ENCODE measurements at regions not wholly inside any gene's neighbourhood (a gene's known extent, or its start where the extent isn't known, plus 50 kb on each side); places are given as distances from the start of the nearest gene placed in this dataset.
"Not testable (repeated sequence)": the region's sequence is repeated elsewhere in the genome, so short reads cannot be mapped to it uniquely, and the experiment has no call there.

GRCh38 chr9:95391271-95391670, 73.8 kb upstream of the FANCC start:
- ATAC-seq (ENCODE audit: low read depth); H3K4me1 ChIP-seq (ENCODE audit: insufficient read depth, poor library complexity, severe bottlenecking); H3K36me3 ChIP-seq (ENCODE audit: low read depth); H3K9me3 ChIP-seq (ENCODE audit: severe bottlenecking); H3K27ac ChIP-seq (ENCODE audit: poor library complexity, severe bottlenecking); DNase-seq (ENCODE audit: low spot score); H3K27me3 ChIP-seq (ENCODE audit: insufficient read depth, poor library complexity, severe bottlenecking); H3K4me3 ChIP-seq (ENCODE audit: severe bottlenecking): not testable (repeated sequence)

DNA sequence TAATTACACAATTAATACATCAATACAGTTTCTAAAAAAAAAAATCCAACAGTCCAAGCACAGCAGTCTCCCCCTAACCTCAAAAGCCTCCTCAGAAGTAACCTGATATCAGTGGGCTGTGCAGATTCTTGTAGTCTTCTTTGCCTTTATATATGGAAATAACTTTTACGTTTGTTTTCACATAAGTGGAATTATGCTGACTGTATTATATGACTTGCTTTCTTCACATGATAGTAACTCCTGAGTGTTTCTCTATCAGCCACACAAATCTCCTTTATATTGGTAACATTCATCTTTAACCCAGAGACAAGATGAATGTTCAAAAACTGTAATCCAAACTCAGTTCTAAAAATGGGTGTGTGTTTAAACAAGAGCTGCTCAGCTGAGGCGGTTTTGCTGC, 71.9 kb upstream of the FANCC start:
- DNase-seq (ENCODE audit: low spot score) (no peak), ATAC-seq (ENCODE audit: low read depth) (no peak)
- Histone ChIP-seq H3K27ac (ENCODE audit: poor library complexity, severe bottlenecking) (no peak overlapping the region), H3K4me3 (ENCODE audit: severe bottlenecking) (no peak overlapping the region), H3K27me3 (ENCODE audit: insufficient read depth, poor library complexity, severe bottlenecking) (no peaks in the 10 kb centered on the region), H3K36me3 (ENCODE audit: low read depth) (no peaks in the 10 kb centered on the region), H3K4me1 (ENCODE audit: insufficient read depth, poor library complexity, severe bottlenecking) (no peaks in the 10 kb centered on the region), H3K9me3 (ENCODE audit: severe bottlenecking) (no peaks in the 10 kb centered on the region)
- TF ChIP-seq, protein P1, sequence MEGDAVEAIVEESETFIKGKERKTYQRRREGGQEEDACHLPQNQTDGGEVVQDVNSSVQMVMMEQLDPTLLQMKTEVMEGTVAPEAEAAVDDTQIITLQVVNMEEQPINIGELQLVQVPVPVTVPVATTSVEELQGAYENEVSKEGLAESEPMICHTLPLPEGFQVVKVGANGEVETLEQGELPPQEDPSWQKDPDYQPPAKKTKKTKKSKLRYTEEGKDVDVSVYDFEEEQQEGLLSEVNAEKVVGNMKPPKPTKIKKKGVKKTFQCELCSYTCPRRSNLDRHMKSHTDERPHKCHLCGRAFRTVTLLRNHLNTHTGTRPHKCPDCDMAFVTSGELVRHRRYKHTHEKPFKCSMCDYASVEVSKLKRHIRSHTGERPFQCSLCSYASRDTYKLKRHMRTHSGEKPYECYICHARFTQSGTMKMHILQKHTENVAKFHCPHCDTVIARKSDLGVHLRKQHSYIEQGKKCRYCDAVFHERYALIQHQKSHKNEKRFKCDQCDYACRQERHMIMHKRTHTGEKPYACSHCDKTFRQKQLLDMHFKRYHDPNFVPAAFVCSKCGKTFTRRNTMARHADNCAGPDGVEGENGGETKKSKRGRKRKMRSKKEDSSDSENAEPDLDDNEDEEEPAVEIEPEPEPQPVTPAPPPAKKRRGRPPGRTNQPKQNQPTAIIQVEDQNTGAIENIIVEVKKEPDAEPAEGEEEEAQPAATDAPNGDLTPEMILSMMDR (IDR thresholded peaks at IDR 0.05; ENCODE audit: poor library complexity, severe bottlenecking): no peak

- Histone ChIP-seq H3K27ac (ENCODE audit: poor library complexity, severe bottlenecking) (no peak overlapping the region), H3K36me3 (ENCODE audit: low read depth) (no peaks in the 10 kb centered on the region), H3K27me3 (ENCODE audit: insufficient read depth, poor library complexity, severe bottlenecking) (no peaks in the 10 kb centered on the region), H3K9me3 (ENCODE audit: severe bottlenecking) (no peaks in the 10 kb centered on the region), H3K4me3 (ENCODE audit: severe bottlenecking) (no peak overlapping the region), H3K4me1 (ENCODE audit: insufficient read depth, poor library complexity, severe bottlenecking) (peaks cover 11% of the 10 kb centered on the region)
- TF ChIP-seq, protein P1 (IDR thresholded peaks at IDR 0.05; ENCODE audit: poor library complexity, severe bottlenecking): no peak
- ATAC-seq (ENCODE audit: low read depth) (no peak), DNase-seq (ENCODE audit: low spot score) (no peak)
These were observed 69.3 kb upstream of the FANCC start for GRCh38 chr9:95386843-95387242.

DNA sequence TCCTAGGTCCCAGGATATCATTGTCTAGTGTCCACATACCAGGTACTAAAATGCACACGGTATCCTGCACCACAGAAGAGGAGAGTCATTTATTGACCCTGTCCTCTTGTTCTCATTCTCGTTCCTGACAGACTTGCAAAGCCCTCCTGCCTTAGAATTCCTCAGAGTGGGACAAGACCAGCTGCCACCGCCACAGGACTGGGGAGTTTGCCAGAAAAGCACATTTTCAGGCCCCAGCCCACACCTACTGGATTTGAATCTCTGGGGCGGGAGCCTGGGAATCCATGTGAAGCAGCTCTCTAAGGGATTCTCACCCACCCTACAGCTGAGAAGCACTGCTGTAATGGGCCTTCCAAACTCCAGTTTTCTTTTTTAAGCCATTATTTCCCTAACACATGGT, 68.0 kb upstream of the FANCC start:
- no peaks in the 10 kb centered on the region for H3K9me3 ChIP-seq (ENCODE audit: severe bottlenecking)
- H3K27ac ChIP-seq (ENCODE audit: poor library complexity, severe bottlenecking): no peak overlapping the region
- DNase-seq (ENCODE audit: low spot score) (no peak), ATAC-seq (ENCODE audit: low read depth) (no peak)
- TF ChIP-seq, protein P1 (IDR thresholded peaks at IDR 0.05; ENCODE audit: poor library complexity, severe bottlenecking): no peak
- H3K4me3 ChIP-seq (ENCODE audit: severe bottlenecking): no peak overlapping the region
- H3K4me1 ChIP-seq (ENCODE audit: insufficient read depth, poor library complexity, severe bottlenecking): peaks cover 11% of the 10 kb centered on the region
- H3K27me3 ChIP-seq (ENCODE audit: insufficient read depth, poor library complexity, severe bottlenecking): no peaks in the 10 kb centered on the region
- no peaks in the 10 kb centered on the region for H3K36me3 ChIP-seq (ENCODE audit: low read depth)

GRCh38 chr9:95383845-95384244, 66.3 kb upstream of the FANCC start:
- Histone ChIP-seq H3K36me3 (ENCODE audit: low read depth) (no peaks in the 10 kb centered on the region), H3K4me1 (ENCODE audit: insufficient read depth, poor library complexity, severe bottlenecking) (peaks cover 11% of the 10 kb centered on the region), H3K9me3 (ENCODE audit: severe bottlenecking) (no peaks in the 10 kb centered on the region), H3K27me3 (ENCODE audit: insufficient read depth, poor library complexity, severe bottlenecking) (no peaks in the 10 kb centered on the region), H3K4me3 (ENCODE audit: severe bottlenecking) (no peak overlapping the region), H3K27ac (ENCODE audit: poor library complexity, severe bottlenecking) (peak overlapping the region; percentile 65)
- TF ChIP-seq, protein P1 (IDR thresholded peaks at IDR 0.05; ENCODE audit: poor library complexity, severe bottlenecking): no peak
- DNase-seq (ENCODE audit: low spot score) (no peak), ATAC-seq (ENCODE audit: low read depth) (no peak)

Data from RWPE2 (cell line).